ENCODE measurements at regions not wholly inside any gene's neighbourhood (a gene's known extent, or its start where the extent isn't known, plus 50 kb on each side); places are given as distances from the start of the nearest gene placed in this dataset.

DNA sequence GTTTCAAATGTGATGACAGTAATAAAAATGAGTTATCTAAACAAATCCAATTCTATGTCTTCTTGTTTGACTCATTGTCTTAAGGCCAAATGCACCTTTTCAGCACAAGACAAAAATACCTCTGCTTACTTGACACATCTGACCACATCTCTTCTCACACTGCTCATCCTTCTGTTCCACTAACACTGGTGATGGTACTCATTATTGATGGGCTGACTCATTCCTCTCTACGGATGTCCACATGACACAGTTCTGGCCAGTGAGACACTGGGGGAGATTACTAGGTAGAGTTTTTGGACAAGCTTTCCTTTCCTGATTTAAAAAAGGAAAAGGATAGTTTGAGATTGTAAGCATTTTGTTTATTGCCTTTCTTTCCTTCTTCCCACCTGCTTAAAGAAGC, 410.6 kb upstream of the THRB start:
- H3K36me3 ChIP-seq, result no peaks in the 10 kb centered on the region
- intact Hi-C loops (cut with DNase I), result no loop called here
- TF ChIP-seq, protein P1, sequence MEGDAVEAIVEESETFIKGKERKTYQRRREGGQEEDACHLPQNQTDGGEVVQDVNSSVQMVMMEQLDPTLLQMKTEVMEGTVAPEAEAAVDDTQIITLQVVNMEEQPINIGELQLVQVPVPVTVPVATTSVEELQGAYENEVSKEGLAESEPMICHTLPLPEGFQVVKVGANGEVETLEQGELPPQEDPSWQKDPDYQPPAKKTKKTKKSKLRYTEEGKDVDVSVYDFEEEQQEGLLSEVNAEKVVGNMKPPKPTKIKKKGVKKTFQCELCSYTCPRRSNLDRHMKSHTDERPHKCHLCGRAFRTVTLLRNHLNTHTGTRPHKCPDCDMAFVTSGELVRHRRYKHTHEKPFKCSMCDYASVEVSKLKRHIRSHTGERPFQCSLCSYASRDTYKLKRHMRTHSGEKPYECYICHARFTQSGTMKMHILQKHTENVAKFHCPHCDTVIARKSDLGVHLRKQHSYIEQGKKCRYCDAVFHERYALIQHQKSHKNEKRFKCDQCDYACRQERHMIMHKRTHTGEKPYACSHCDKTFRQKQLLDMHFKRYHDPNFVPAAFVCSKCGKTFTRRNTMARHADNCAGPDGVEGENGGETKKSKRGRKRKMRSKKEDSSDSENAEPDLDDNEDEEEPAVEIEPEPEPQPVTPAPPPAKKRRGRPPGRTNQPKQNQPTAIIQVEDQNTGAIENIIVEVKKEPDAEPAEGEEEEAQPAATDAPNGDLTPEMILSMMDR (IDR thresholded peaks at IDR 0.05), result no peak
- no peak overlapping the region for H3K27ac ChIP-seq
- H3K27me3 ChIP-seq, result no peaks in the 10 kb centered on the region
- no peaks in the 10 kb centered on the region for H3K4me1 ChIP-seq
- no peak overlapping the region for H3K4me3 ChIP-seq
- DNase-seq (ENCODE audit: low spot score in 2 of 2), result no peak
- H3K9me3 ChIP-seq, result no peaks in the 10 kb centered on the region

DNA sequence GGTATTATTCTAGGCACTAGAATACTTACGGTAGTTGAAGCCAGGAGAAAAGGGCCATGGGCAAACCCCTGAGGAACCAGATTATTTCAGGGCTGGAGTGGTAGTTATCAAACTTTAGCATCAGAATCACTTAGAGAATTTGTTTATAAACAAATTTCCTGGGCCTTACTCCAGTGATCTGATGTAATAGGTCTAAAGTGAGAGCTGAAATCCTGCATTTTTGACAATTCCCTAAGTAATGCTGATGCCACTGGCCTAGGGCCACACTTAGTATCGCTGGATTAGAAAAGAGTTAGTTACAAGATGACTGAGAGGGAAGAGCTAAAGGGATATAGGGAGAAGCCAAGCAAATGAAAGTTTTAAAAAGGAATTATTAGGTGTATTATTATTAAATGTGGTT, 412.5 kb upstream of the THRB start:
- Histone ChIP-seq H3K4me1 (no peaks in the 10 kb centered on the region), H3K4me3 (no peak overlapping the region), H3K27me3 (no peaks in the 10 kb centered on the region), H3K9me3 (no peaks in the 10 kb centered on the region), H3K27ac (no peak overlapping the region), H3K36me3 (no peaks in the 10 kb centered on the region)
- no peak for DNase-seq (ENCODE audit: low spot score in 2 of 2)
- intact Hi-C loops (cut with DNase I), result no loop called here
- TF ChIP-seq, protein P1 (IDR thresholded peaks at IDR 0.05), result no peak

DNA sequence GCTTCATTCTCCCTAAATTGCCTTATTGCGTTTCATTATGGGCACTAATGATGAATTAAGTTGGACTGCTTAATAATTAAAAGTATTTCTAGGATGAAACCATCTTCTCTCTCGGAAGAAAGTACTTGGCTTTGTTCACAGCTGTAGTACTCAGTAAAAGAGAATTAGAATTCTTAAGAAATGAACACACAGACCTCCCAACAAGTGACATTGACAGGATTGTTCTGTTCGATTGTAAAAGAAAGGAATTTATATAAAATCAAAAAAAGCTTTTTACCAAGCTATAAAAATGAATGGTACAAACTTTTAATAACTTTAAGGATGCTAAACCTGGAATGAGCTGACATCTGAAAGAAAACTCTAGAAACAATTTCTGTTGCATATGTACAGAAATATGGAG, 416.4 kb upstream of the THRB start:
- TF ChIP-seq, protein P1 (IDR thresholded peaks at IDR 0.05), result no peak
- H3K36me3 ChIP-seq, result no peaks in the 10 kb centered on the region
- DNase-seq (ENCODE audit: low spot score in 2 of 2), result no peak
- H3K4me1 ChIP-seq, result no peaks in the 10 kb centered on the region
- H3K27ac ChIP-seq, result no peak overlapping the region
- H3K9me3 ChIP-seq, result no peaks in the 10 kb centered on the region
- intact Hi-C loops (cut with DNase I), result no loop called here
- no peak overlapping the region for H3K4me3 ChIP-seq
- no peaks in the 10 kb centered on the region for H3K27me3 ChIP-seq

DNA sequence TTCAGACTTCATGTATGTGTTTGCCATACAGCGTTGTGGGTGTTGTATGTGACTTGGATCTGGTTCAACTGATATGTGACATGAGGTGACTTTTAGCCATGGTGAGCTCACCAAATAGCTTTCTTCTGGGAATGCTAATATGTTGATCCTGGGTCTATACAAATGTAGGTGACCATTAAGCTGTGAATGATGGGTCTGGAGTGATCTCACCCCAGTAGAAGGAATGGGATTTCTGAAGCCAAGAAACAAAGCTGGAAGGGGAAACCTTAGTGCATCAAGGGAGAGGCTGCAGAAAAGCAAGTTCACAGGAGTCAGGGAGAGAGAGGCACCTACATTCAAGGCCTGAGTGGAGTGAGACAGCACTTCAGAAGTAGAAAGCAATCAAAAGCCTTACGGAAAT, 421.0 kb upstream of the THRB start:
- H3K9me3 ChIP-seq, result no peaks in the 10 kb centered on the region
- DNase-seq (ENCODE audit: low spot score in 2 of 2), result no peak
- intact Hi-C loops (cut with DNase I), result no loop called here
- H3K36me3 ChIP-seq, result no peaks in the 10 kb centered on the region
- H3K27ac ChIP-seq, result no peak overlapping the region
- no peaks in the 10 kb centered on the region for H3K4me1 ChIP-seq
- TF ChIP-seq, protein P1 (IDR thresholded peaks at IDR 0.05), result no peak
- H3K4me3 ChIP-seq, result no peak overlapping the region
- no peaks in the 10 kb centered on the region for H3K27me3 ChIP-seq

DNA sequence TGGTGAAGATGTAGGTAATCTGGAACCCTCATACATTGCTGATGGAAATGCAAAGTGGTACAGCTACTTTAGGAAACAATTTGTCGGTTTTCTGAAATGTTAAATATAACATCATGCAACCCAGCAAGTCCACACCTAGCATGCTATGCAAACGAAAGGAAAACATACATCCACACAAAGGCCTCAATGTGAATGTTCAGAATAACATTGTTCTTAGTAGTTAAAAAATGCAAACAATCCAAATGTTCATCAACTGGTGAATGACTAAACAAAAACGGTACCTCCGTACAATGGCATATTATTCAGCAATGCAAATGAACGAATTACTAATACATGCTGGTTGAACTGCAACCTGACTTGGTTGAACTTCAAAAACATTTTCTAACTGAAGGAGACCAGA, 423.3 kb upstream of the THRB start:
- intact Hi-C loops (cut with DNase I), result no loop called here
- Histone ChIP-seq H3K27ac (no peak overlapping the region), H3K27me3 (no peaks in the 10 kb centered on the region), H3K9me3 (no peaks in the 10 kb centered on the region), H3K4me3 (no peak overlapping the region), H3K4me1 (no peaks in the 10 kb centered on the region), H3K36me3 (no peaks in the 10 kb centered on the region)
- DNase-seq (ENCODE audit: low spot score in 2 of 2), result no peak
- TF ChIP-seq, protein P1 (IDR thresholded peaks at IDR 0.05), result no peak

DNA sequence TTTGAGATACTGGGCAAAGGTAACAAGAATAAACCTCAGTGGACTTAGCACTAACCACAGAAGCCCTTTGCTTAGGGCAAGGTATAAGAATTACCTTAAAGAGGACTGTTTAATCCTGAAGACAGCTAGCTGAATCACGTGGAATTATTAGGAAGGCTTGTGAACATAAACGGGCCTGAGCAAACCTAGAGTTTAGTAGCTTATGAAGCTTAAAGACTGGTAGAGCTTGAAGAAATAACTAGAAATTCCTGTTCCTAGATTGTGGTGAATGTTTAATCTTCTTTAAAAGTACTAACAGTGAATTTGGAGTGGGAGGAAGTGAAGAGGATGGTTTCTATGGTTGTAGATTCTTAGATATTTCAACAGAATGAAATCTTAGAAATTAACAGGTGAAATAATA, 428.9 kb upstream of the THRB start:
- intact Hi-C loops (cut with DNase I), result no loop called here
- H3K4me1 ChIP-seq, result no peaks in the 10 kb centered on the region
- no peak overlapping the region for H3K27ac ChIP-seq
- no peaks in the 10 kb centered on the region for H3K36me3 ChIP-seq
- no peaks in the 10 kb centered on the region for H3K27me3 ChIP-seq
- H3K9me3 ChIP-seq, result no peaks in the 10 kb centered on the region
- DNase-seq (ENCODE audit: low spot score in 2 of 2), result no peak
- TF ChIP-seq, protein P1 (IDR thresholded peaks at IDR 0.05), result no peak
- no peak overlapping the region for H3K4me3 ChIP-seq

All from ascending aorta (tissue), 2 donors.